GM21360 (cell line): ENCODE measurements at regions not wholly inside any gene's neighbourhood (a gene's known extent, or its start where the extent isn't known, plus 50 kb on each side); places are given as distances from the start of the nearest gene placed in this dataset.

ENCODE experiments used
- ATAC-seq: cut with Tn5 transposase; IDR thresholded peaks from one replicate; pipeline ENCODE4 v1.9.1; 2021; ENCODE audit warnings: mild to moderate bottlenecking, moderate library complexity; ENCODE audit not compliant: unreplicated experiment

DNA sequence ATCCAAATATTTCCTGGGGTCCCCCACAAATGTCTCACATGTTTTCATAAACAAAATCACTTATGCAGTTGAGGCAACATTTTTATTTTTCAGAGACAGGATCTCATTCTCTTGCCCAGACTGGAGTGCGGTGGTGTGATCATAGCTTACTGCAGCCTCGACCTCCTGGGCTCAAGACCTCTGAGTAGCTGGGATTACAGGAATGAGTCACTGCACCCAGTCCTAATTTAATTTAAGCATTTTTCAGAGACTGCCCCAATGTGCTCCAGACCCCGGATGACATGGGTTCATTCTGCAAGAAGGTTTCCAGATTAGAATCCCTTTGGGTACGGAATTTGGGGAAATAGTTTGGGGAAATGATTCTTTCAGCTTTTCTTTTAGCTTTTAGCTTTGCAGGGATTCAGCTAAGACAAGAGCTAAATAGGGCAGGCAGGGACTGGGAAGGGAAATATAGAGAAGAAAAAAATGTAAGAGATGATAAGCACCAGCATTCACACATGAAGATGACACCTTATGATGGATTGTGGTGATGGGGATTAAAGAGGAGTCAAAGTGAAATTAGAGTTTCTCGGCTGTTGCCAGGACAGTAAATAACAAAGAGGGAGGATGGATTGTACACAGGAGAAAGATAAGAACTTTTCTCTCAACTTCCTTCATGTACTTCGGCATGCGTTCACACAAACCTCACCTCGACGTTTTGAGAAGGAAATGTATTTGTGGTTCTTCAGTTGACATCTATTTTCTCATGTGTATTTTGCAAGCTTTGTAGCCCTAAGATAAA lies 169.4 kb upstream of the TAB2 start:
- ATAC-seq, result no peak

DNA sequence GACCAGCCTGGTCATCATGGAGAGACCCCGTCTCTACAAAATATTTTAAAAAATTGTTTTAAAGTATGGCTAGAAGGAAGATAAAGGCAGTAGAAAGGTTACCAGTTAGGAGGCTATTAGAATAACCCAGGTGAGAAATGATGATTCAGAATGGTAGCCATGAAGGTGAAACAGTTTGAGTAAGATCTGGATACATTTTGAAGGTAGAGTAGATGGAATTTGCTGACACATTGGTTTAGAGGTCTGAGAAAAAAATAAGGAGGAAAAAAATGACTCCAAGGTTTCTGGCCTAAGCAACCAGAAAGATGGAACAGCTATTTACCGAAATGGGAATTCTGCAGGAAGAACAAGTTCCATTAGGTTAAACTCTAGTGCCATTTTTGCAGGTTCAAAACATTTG lies 167.9 kb upstream of the TAB2 start:
- no peak for ATAC-seq

DNA sequence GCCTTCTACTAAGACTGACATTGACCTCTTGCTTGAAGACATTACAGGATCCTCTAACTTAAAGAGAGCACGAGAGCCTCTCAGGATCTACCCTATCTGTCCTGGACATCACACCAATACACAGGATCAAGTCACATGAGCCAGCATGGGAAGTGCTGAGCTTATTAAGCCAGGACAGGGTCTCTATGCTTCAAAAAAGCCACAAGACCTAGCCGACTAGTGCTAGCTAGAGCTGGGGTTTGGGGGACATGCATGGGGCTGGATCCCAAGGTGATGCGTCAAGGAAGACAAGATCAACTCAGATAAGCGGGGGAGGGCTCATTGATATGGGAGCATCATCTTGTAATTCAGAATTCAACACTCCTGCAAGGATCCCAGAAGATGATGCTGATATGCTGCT lies 167.2 kb upstream of the TAB2 start:
- no peak for ATAC-seq

DNA sequence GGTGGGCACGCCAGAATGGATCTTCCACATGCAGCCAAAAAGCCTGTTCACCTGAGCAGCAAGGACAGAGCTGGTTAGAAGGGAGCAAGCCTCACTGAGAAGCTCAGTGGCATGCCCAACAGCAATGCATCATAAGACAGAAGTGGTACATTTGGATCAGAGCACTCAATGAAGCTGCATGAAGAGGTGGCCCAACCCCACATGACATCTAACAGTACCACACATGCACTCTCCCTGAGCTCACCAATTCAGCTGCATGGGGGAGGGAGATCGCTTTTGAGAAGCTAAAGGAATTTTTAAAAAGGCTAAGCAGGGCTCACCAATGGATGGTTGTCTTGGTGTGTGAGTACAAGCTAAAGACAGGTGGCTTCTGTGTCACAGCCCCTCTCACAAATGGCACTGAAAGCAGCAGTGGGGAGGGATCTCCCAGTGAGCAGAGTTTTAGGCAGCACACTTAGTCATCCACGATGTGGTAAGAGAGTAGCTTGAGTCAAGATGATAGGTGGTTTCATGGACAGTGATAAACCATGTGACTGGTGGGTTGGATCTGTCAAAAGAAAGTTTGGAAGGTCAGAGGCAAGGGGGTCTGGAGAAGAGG lies 166.6 kb upstream of the TAB2 start:
- no peak for ATAC-seq

DNA sequence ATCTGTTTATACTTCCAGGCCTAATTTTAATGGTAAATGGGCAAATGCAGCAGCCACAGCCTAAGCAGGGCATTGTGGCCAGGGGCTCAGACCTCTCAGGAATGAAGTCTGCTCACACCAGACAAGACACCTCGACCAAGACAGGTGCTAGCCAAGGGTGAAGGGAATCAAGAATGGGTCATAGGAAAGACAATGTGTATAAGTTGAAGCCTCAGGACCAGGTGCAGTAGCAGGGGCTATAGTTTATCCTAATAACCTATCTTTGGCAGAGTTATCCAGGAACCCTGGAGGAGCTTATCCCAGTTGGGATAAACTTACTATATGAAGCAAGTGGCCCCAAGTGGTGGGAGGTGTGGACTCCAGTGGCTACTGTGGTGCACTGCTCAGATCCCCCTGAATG lies 165.0 kb upstream of the TAB2 start:
- no peak for ATAC-seq

DNA sequence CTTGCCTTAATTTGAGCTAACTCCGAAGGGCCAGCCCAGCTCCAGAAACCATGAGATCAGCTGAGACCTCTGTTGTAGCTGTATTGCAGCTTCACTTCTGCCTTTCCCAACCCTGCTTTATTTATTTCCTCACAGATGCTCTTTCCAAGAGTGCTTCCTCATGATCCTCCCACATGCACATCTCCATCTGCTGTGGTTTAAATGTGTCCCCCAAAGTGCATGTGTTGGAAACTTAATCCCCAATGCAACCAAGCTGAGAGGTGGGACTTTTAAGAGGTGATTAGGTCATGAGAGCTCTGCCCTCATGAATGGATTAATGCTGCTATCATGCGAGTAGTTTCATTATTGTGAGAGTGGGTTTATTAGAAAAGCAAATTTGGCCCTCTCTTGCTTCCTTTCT lies 164.4 kb upstream of the TAB2 start:
- ATAC-seq, result no peak

DNA sequence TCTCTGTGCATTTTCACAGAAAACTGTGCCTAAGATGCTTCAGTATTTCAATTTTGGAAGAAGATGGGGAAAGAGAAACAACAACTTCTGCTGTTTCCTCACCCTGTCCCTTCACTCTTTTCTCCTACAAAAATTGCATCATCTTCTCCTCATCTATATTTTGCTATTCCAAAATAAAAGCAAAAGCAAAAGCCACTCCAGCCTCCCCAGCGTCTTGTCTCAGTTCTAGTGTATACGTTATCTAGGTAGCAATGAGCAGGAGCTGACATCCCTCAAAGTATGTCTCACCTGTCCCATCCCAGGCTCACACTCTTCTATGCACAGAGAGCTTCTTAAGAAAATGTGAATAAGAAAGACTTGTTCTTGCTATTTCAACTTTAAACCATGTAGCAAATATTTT lies 163.8 kb upstream of the TAB2 start:
- no peak for ATAC-seq

DNA sequence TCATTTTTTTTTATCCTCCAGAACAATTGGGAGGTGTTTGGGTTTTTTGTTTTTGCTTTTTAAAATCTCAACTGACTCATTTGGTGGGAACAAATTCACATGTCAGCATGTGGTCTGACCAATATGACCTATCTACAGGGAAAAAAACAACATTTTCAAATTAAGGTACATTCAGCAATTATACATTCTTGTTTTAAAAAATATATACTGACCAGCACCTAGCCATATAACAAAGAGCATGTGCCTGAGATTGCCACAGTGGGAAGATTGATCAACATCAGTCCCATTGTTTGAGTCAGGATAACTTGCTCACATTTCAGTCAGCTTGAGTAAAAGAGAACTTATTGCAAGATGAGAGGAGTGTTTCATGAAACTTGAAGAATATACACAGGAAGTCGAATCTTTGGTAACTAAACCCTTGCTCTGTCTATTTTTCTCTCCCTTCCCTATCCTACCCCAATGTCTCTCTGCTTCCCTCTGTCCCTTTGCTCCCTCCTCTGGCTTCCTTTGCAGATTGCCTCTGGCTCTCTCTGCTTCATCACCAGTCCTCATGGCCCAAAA lies 163.2 kb upstream of the TAB2 start:
- no peak for ATAC-seq

DNA sequence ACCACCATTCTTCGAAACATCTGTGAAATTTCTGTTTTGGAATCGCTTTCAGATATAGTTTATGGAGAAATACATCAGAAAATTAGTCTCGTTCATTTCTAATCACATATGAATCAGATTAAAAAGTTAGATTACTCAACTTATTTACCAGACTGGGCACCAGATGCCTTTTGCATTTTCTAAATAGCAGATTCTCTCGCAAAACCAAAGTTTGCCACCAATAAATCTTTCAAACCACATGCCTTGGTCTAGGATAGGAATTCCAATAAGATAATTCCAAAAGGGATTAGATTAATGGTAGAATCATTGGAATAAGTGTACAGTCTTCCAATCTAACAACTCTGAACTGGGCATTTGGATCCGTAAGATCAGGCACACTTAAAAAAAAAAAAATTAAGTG lies 160.4 kb upstream of the TAB2 start:
- ATAC-seq, result no peak

DNA sequence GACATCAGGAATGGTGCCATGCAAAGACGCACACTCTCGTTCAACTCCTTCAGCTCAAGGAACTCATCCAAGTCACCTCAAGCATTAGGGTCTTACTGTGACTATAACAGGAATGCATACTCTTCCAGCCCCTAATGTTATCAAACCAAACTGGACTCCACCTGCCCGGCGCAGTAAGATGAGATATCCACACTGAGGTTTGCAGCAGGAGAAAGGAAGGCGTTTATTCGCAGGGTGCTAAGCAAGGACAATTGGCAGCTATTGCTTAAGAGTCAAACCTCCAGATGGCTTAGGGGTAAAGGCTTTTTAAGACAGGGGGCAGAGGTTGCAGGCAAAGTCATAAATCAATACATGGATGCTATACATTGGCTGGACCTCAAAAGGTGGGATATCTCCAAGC lies 159.4 kb upstream of the TAB2 start:
- no peak for ATAC-seq

DNA sequence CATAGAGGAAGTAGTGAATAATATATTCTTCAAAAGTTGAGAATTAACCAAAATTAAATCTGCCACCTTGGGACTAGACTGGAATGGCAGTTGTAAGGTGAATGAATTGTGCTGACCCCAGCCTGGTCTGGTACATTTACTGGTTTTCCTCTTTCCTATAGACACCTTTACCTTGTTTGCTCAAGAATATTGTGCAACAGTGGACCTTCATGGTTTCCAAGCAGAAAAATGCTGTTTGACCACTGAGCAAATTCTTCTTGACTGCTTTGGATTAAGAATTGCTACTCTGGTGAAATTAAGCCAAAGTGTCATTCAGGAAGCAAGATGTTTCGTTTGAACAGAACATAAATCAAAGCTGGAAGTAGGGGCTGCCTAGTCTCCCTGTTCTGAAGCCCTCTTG lies 156.6 kb upstream of the TAB2 start:
- ATAC-seq, result no peak

DNA sequence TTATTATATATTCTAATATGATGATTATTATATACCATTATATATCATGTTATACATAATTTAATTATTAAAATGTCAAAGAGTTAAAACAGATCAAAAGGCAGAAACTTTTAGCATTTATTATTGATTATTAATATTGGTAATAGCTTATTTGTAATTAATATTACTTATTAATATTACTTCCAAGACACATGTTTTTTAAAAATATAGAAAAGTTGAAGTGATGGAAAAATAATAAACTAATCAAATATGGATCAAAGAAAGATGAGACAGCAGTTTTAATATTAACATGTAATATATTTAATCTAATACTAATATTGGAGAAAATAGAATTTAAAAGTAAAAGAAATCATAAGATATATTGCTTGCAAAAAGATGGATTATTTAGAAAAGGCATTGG lies 154.6 kb upstream of the TAB2 start:
- no peak for ATAC-seq

DNA sequence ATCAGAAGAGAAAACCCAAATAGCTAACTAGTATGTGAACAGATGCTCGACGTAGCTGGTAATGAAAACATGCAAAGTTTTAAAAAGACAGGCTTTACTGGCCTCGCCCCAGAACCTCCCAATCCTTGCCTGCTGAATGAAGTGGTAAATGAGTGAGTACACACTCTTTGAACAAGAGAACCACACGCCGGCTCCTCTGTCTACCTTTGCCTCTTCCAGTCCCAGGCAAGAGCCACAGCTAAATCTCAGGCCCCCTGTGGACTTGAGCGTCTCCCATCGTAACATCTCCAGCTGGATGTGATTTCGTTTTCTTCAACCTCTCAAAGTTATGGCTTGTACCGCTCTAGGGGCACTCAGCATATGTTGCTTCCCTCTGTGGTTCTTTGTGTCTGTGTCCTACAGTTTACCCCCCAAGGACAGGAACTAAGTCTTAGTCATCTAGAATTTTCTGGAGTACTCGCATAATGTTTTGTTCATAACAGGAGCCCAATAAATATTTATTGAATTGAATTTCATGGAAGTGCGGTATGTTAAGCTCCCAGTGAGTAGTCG lies 153.2 kb upstream of the TAB2 start:
- no peak for ATAC-seq

DNA sequence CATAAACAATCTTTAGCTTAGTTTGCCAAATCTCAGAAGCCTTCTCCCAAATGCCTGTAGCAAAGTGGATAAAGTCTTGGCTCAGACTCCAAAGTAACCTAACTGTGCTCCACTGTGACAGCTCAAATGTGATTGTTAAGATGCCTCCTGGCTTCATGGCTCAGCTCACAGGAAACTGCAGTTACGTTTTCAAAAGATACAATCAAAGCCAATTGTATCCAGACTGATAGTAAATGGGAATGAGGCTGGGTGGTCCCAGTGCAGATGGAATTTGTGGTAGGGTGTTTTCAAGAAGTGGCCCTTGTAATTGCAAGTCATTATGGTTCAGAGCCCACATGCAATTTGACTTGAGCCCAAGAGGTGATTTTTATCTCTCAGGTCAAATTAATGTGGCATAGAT lies 151.2 kb upstream of the TAB2 start:
- ATAC-seq, result no peak

DNA sequence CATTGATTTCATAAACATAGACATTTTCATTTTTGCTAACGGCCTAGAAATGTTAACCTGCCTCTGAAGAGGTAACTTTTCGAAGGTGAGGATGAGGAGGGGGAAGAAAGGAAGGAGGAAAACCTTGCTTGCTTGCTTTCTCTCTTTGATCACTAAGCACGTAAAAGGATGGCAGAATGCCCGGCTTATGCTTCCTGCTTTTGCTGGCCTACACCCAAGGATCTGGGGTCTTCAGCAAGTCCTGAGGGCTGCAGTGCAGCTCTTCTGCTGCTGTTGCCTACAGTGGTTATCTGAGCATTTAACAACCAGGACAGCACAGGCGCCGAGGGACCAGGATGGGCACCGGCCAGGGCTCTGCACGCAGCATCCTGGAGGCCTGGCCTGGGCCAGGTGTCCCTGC lies 150.8 kb upstream of the TAB2 start:
- ATAC-seq, result no peak

DNA sequence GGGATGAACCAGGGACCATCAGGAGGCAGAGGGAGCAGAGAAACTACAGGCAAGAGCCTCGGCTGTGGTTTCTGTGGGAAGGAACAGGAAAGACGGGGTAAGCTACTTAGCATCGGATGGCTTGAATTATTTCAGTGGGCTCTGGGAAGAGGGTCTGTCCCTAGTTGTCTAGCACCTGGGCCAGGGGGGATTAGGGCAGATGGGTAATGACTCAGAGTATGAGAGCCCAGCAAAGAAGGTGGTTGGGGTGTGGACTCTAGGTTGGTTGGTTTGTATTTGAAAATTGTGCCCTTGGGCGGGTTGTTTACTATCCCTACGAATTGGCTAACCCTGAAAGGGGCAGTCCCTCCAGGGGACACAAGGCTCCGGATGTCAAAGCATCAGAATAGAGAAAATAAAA lies 148.5 kb upstream of the TAB2 start:
- no peak for ATAC-seq

DNA sequence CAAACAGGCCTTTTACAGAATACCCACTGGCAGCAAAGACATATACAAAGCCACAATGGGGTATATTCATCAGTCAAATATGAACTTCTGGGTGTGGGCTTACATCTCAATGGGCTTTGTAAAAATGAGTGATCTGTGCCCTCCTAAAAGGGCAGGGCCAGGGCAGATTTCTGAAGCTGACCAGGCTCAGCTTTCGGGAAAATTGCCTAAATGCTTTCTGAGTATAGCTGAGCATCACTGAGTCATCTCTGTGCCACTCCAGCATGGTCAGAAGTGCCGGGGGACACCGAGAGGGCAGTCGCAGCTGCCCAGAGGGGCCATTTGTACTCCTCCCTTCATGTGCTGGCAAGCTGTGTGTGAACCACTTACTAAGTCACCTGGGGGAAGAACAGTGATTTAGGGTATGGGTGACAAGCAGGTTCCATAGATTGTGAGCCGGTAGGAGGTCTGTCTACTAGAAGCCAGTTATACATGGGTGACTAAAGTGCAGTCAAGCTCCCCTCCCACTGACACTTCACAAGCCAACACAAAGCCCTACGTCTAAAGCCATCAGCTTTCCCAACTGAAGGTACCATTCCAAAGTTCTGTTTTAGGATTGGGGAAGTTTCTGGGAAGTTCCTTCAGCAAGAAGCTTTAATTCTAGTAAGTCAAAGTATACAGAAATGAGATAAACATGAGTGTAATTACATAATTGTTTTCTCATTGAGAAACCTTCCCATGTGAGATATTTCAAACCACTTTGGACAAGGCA lies 147.6 kb upstream of the TAB2 start:
- no peak for ATAC-seq

DNA sequence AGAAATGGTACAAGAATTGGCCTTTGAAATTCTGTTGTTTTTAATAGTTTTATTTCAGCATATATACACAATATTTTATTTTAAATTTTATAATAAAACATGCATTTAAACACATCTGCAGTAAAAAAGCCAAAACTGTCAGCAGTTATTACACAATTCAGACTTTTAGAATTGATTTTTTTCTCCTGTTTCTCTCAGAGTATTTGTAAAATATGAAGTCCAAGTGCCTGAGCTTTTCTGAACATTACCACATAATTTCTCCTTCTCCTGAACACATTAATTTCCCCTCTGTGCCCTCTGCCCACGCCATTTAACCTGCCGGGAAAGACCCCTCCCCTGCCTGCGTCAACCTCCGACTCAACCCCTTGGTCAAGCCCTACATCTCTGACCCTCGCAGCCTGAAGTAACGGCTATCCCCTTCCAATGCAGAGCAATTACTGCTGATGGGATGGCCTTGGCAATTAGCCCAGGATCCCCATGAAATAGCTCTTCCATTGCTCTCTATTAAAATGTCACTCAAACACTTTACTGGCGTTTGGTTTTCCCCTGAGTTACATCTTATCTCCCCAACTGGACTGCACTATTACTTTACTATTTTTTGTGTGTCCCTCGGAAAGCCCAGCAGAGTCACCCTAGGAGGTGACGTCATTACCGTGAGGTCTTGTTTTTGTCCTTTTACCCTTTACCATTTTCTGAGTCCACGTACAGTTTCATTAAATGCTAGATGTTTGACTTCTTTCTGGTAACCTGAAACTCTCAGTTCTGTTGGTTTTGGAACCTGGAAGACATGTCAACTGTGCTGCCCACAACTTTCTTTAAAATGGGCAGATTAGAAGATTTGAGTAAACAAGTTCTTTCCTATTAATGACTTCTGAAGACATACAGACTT lies 146.7 kb upstream of the TAB2 start:
- ATAC-seq, result no peak

DNA sequence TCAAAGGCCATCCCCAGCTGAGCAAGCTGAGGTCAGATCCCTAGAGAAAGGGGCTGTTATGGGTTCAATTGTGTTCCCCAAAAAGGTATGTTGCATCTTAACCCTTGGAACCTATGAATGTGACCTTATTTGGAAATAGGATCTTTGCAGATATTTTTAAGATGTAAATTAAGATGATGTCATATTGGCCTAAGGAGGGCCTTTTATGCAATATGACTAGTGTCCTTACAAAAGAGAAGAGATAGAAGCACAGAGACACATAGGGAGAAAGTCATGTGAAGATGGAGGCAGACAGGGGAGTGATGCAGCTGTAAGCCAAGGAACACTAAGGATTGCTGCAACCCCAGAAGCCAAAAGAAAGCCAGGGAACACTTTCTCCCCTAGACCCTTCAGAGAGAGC lies 144.3 kb upstream of the TAB2 start:
- ATAC-seq, result no peak

DNA sequence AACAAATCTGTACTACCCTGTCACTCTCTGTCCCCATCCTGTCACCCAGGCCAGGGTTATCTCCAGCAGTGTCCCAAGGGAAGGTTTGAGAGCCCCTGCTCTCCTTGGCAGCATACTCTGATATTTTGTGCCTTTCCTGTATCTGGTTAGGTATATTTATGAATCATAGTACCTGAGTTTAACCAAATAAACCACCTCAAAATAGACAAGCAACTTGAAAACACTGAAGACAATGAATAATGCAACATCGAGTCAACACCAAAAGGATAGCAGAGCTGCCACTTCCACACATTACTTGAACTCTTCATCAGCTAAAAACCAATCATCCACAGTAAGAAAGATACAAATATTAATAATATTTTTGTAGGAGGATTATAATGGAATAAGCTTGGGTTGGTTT lies 142.6 kb upstream of the TAB2 start:
- no peak for ATAC-seq
